Hippocampal formation (tissue), 2 donors: ENCODE measurements at regions not wholly inside any gene's neighbourhood (a gene's known extent, or its start where the extent isn't known, plus 50 kb on each side); places are given as distances from the start of the nearest gene placed in this dataset.

ENCODE experiments used
- DNase-seq, 2 donors: peaks; one replicate each; lab custom pipeline; 2025; lab: John Stamatoyannopoulos, UW

- DNase-seq: peak in 1 of 2 donors; percentile 0
Observed at GRCh38 chrX:63993936-63994335, 208.9 kb upstream of the ARHGEF9 start.

GRCh38 chrX:63985906-63986305 is 200.9 kb upstream of the ARHGEF9 start:
- DNase-seq: no peak

GRCh38 chrX:63979480-63979879 is 194.5 kb upstream of the ARHGEF9 start:
- no peak for DNase-seq

- no peak for DNase-seq
Observed at GRCh38 chrX:63967551-63967950, 182.5 kb upstream of the ARHGEF9 start.

- DNase-seq: no peak
Observed at GRCh38 chrX:63963095-63963784, 178.2 kb upstream of the ARHGEF9 start.

- DNase-seq: no peak
Observed at GRCh38 chrX:63961964-63962363, 176.9 kb upstream of the ARHGEF9 start.

GRCh38 chrX:63959975-63960374 is 175.0 kb upstream of the ARHGEF9 start:
- no peak for DNase-seq

- DNase-seq: no peak
Observed at GRCh38 chrX:63958134-63958865, 173.3 kb upstream of the ARHGEF9 start.

- DNase-seq: no peak
Observed at GRCh38 chrX:63935835-63936234, 150.8 kb upstream of the ARHGEF9 start.

- DNase-seq: no peak
Observed at GRCh38 chrX:63934791-63935190, 149.8 kb upstream of the ARHGEF9 start.

GRCh38 chrX:63934160-63934559 is 149.1 kb upstream of the ARHGEF9 start:
- no peak for DNase-seq

- no peak for DNase-seq
Observed at GRCh38 chrX:63932907-63933306, 147.9 kb upstream of the ARHGEF9 start.

GRCh38 chrX:63932006-63932405 is 147.0 kb upstream of the ARHGEF9 start:
- no peak for DNase-seq

GRCh38 chrX:63930140-63930539 is 145.1 kb upstream of the ARHGEF9 start:
- no peak for DNase-seq

GRCh38 chrX:63929608-63930007 is 144.6 kb upstream of the ARHGEF9 start:
- no peak for DNase-seq

GRCh38 chrX:63927848-63928247 is 142.8 kb upstream of the ARHGEF9 start:
- no peak for DNase-seq

GRCh38 chrX:63922221-63922620 is 137.2 kb upstream of the ARHGEF9 start:
- no peak for DNase-seq

GRCh38 chrX:63920875-63921274 is 135.9 kb upstream of the ARHGEF9 start:
- DNase-seq: no peak

- DNase-seq: no peak
Observed at GRCh38 chrX:63919081-63919480, 134.1 kb upstream of the ARHGEF9 start.

- no peak for DNase-seq
Observed at GRCh38 chrX:63918611-63919010, 133.6 kb upstream of the ARHGEF9 start.

- DNase-seq: no peak
Observed at GRCh38 chrX:63917296-63917695, 132.3 kb upstream of the ARHGEF9 start.

- no peak for DNase-seq
Observed at GRCh38 chrX:63913719-63914118, 128.7 kb upstream of the ARHGEF9 start.

GRCh38 chrX:63889001-63889400 is 104.0 kb upstream of the ARHGEF9 start:
- DNase-seq: no peak
